PFSK-1 (cell line): ENCODE measurements at regions not wholly inside any gene's neighbourhood (a gene's known extent, or its start where the extent isn't known, plus 50 kb on each side); places are given as distances from the start of the nearest gene placed in this dataset.

Experiments used
- FOXP2 ChIP-seq: optimal IDR thresholded peaks from 2 replicates; pipeline ENCODE3; 2011; ENCODE audit warnings: borderline replicate concordance, control low read depth, inconsistent platforms; ENCODE audit not compliant: insufficient read depth; ENCODE audit errors: extremely low read length, extremely low read depth
- POLR2AphosphoS5 ChIP-seq: IDR thresholded peaks from 2 replicates; pipeline ENCODE4 v1.6.1; 2012; ENCODE audit warnings: low read depth, mild to moderate bottlenecking, control low read depth, low read length, moderate library complexity
- REST ChIP-seq, 2 experiments: IDR thresholded peaks; 2 replicates each; pipeline versions ENCODE4 v1.6.1 to v1.8.0; 2011 to 2012; ENCODE audit warnings: low read depth in 2 of 2, low read length in 2 of 2, control low read depth in 1 of 2, inconsistent platforms in 1 of 2, mild to moderate bottlenecking in 1 of 2, moderate library complexity in 1 of 2; ENCODE audit not compliant: insufficient read depth in 1 of 2
- SIN3A ChIP-seq: IDR thresholded peaks from 2 replicates; pipeline ENCODE4 v1.6.1; 2012; ENCODE audit warnings: mild to moderate bottlenecking, low read length, moderate library complexity, borderline replicate concordance; ENCODE audit not compliant: insufficient read depth
- TAF1 ChIP-seq: IDR thresholded peaks from 2 replicates; pipeline ENCODE4 v1.6.1; 2012; ENCODE audit warnings: low read length, control low read depth, borderline replicate concordance; ENCODE audit not compliant: insufficient read depth

- TF ChIP-seq FOXP2 (no peak), REST (IDR thresholded peaks at IDR 0.05; ENCODE audit: insufficient read depth in 1 of 2, low read depth in 2 of 2, low read length in 2 of 2) (no peak), TAF1 (no peak), POLR2AphosphoS5 (no peak), SIN3A (no peak)
Observed at GRCh38 chr15:62756995-62757360, 285.6 kb upstream of the TPM1 start.

- no peak for TF ChIP-seq FOXP2
Observed at GRCh38 chr15:62757535-62757934, 285.0 kb upstream of the TPM1 start.

GRCh38 chr15:62758126-62758951 is 284.2 kb upstream of the TPM1 start:
- TF ChIP-seq SIN3A (peak; percentile 57; the same call in 1 of the 2 replicates), REST (IDR thresholded peaks at IDR 0.05; ENCODE audit: insufficient read depth in 1 of 2, low read depth in 2 of 2, low read length in 2 of 2) (no peak)

- no peak for TF ChIP-seq TAF1
- TF ChIP-seq REST (IDR thresholded peaks at IDR 0.05; ENCODE audit: insufficient read depth in 1 of 2, low read depth in 2 of 2, low read length in 2 of 2) = no peak
- TF ChIP-seq FOXP2 = no peak
- no peak for TF ChIP-seq POLR2AphosphoS5
- TF ChIP-seq SIN3A = no peak
Observed at GRCh38 chr15:62758952-62759349, 283.6 kb upstream of the TPM1 start.

- TF ChIP-seq REST (IDR thresholded peaks at IDR 0.05; ENCODE audit: insufficient read depth in 1 of 2, low read depth in 2 of 2, low read length in 2 of 2) = no peak
- no peak for TF ChIP-seq FOXP2
- no peak for TF ChIP-seq SIN3A
- TF ChIP-seq POLR2AphosphoS5 = no peak
- TF ChIP-seq TAF1 = no peak
Observed at GRCh38 chr15:62760538-62760937, 282.0 kb upstream of the TPM1 start.
